ENCODE measurements at regions not wholly inside any gene's neighbourhood (a gene's known extent, or its start where the extent isn't known, plus 50 kb on each side); places are given as distances from the start of the nearest gene placed in this dataset.

- 83% methylated on average over 5 of the region's 5 CpGs for WGBS, 2 donors
Measured at GRCh38 chr16:73225983-73226382, 178.1 kb upstream of the ZFHX3 start.

DNA sequence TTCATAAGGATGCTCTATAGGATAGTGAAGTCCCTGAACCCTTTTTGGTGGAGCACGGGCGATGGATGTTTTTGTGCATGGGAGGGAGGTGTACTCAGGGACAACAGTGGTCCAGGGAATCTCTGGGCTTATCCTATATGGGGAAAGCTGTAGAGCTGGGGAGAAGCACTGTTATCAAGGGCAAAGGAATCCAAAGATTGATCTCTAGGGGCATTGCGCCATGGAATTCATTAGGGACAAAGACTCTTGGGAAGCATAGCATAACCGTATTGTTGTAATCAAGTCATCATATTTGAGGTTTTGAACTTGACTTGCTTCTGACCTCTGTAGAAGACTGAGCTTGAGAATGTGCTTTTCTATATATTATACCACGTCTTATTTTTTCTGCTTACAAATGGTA lies 172.9 kb upstream of the ZFHX3 start:
- Histone ChIP-seq H3K9ac (ENCODE audit: insufficient read depth in 1 of 2, low read length in 2 of 2) (no peak overlapping the region), H3K36me3 (ENCODE audit: control insufficient read depth in 4 of 4, insufficient read depth in 4 of 4, low read length in 4 of 4) (no peaks in the 10 kb centered on the region), H3K27ac (ENCODE audit: low read depth in 1 of 2, low read length in 1 of 2) (no peak overlapping the region), H3K27me3 (ENCODE audit: control insufficient read depth in 3 of 3, insufficient read depth in 3 of 3, low read length in 2 of 3) (no peaks in the 10 kb centered on the region), H3K9me3 (ENCODE audit: control insufficient read depth in 4 of 4, insufficient read depth in 3 of 4, low read length in 3 of 4) (peaks cover 0 to 2% (median 0%) of the 10 kb centered on the region in 4 donors), H3K4me1 (ENCODE audit: control insufficient read depth in 5 of 5, insufficient read depth in 5 of 5, low read length in 5 of 5) (peaks cover 0 to under 1% (median 0%) of the 10 kb centered on the region in 5 donors), H3K4me3 (no peak overlapping the region)
- no peak for DNase-seq
- 92 to 93% methylated on average over 5 of the region's 5 CpGs for WGBS, 2 donors
- TF ChIP-seq, protein P1, sequence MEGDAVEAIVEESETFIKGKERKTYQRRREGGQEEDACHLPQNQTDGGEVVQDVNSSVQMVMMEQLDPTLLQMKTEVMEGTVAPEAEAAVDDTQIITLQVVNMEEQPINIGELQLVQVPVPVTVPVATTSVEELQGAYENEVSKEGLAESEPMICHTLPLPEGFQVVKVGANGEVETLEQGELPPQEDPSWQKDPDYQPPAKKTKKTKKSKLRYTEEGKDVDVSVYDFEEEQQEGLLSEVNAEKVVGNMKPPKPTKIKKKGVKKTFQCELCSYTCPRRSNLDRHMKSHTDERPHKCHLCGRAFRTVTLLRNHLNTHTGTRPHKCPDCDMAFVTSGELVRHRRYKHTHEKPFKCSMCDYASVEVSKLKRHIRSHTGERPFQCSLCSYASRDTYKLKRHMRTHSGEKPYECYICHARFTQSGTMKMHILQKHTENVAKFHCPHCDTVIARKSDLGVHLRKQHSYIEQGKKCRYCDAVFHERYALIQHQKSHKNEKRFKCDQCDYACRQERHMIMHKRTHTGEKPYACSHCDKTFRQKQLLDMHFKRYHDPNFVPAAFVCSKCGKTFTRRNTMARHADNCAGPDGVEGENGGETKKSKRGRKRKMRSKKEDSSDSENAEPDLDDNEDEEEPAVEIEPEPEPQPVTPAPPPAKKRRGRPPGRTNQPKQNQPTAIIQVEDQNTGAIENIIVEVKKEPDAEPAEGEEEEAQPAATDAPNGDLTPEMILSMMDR (IDR thresholded peaks at IDR 0.05; ENCODE audit: control extremely low read depth, extremely low read depth), result no peak
- ATAC-seq (ENCODE audit: insufficient read depth, low FRiP score), result no peak

More at GRCh38 chr16:73225983-73226382, 178.1 kb upstream of the ZFHX3 start:
- Histone ChIP-seq H3K27ac (ENCODE audit: low read depth in 1 of 2, low read length in 1 of 2) (no peak overlapping the region), H3K9me3 (ENCODE audit: control insufficient read depth in 4 of 4, insufficient read depth in 3 of 4, low read length in 3 of 4) (no peaks in the 10 kb centered on the region), H3K36me3 (ENCODE audit: control insufficient read depth in 4 of 4, insufficient read depth in 4 of 4, low read length in 4 of 4) (no peaks in the 10 kb centered on the region), H3K4me1 (ENCODE audit: control insufficient read depth in 5 of 5, insufficient read depth in 5 of 5, low read length in 5 of 5) (peaks cover 0 to 5% (median 0%) of the 10 kb centered on the region in 5 donors), H3K9ac (ENCODE audit: insufficient read depth in 1 of 2, low read length in 2 of 2) (no peak overlapping the region), H3K4me3 (no peak overlapping the region), H3K27me3 (ENCODE audit: control insufficient read depth in 3 of 3, insufficient read depth in 3 of 3, low read length in 2 of 3) (no peaks in the 10 kb centered on the region)
- DNase-seq (no peak), ATAC-seq (ENCODE audit: insufficient read depth, low FRiP score) (no peak)
- TF ChIP-seq, protein P1 (IDR thresholded peaks at IDR 0.05; ENCODE audit: control extremely low read depth, extremely low read depth), result no peak

- Histone ChIP-seq H3K36me3 (ENCODE audit: control insufficient read depth in 4 of 4, insufficient read depth in 4 of 4, low read length in 4 of 4) (no peaks in the 10 kb centered on the region), H3K4me1 (ENCODE audit: control insufficient read depth in 5 of 5, insufficient read depth in 5 of 5, low read length in 5 of 5) (peaks cover 0 to 15% (median 0%) of the 10 kb centered on the region in 5 donors), H3K27ac (ENCODE audit: low read depth in 1 of 2, low read length in 1 of 2) (no peak overlapping the region), H3K27me3 (ENCODE audit: control insufficient read depth in 3 of 3, insufficient read depth in 3 of 3, low read length in 2 of 3) (no peaks in the 10 kb centered on the region), H3K4me3 (no peak overlapping the region), H3K9ac (ENCODE audit: insufficient read depth in 1 of 2, low read length in 2 of 2) (no peak overlapping the region), H3K9me3 (ENCODE audit: control insufficient read depth in 4 of 4, insufficient read depth in 3 of 4, low read length in 3 of 4) (peaks cover 0 to 4% (median 0%) of the 10 kb centered on the region in 4 donors)
- TF ChIP-seq, protein P1 (IDR thresholded peaks at IDR 0.05; ENCODE audit: control extremely low read depth, extremely low read depth), result no peak
- 93 to 100% methylated on average over 1 of the region's 1 CpG for WGBS, 2 donors
- ATAC-seq (ENCODE audit: insufficient read depth, low FRiP score), result no peak
- no peak for DNase-seq
Measured at GRCh38 chr16:73219176-73219575, 171.2 kb upstream of the ZFHX3 start.

GRCh38 chr16:73217654-73218053 lies 169.7 kb upstream of the ZFHX3 start:
- no peaks in the 10 kb centered on the region for H3K36me3 ChIP-seq (ENCODE audit: control insufficient read depth in 4 of 4, insufficient read depth in 4 of 4, low read length in 4 of 4)
- no peak overlapping the region for H3K4me3 ChIP-seq
- no peak overlapping the region for H3K9ac ChIP-seq (ENCODE audit: insufficient read depth in 1 of 2, low read length in 2 of 2)
- TF ChIP-seq, protein P1 (IDR thresholded peaks at IDR 0.05; ENCODE audit: control extremely low read depth, extremely low read depth), result no peak
- H3K9me3 ChIP-seq (ENCODE audit: control insufficient read depth in 4 of 4, insufficient read depth in 3 of 4, low read length in 3 of 4), result peaks cover 0 to 4% (median 0%) of the 10 kb centered on the region in 4 donors
- no peak overlapping the region for H3K27ac ChIP-seq (ENCODE audit: low read depth in 1 of 2, low read length in 1 of 2)
- WGBS, 2 donors, result 74 to 79% methylated on average over 3 of the region's 3 CpGs
- H3K4me1 ChIP-seq (ENCODE audit: control insufficient read depth in 5 of 5, insufficient read depth in 5 of 5, low read length in 5 of 5), result peaks cover 0 to 30% (median 5%) of the 10 kb centered on the region in 5 donors
- DNase-seq (no peak), ATAC-seq (ENCODE audit: insufficient read depth, low FRiP score) (no peak)
- no peaks in the 10 kb centered on the region for H3K27me3 ChIP-seq (ENCODE audit: control insufficient read depth in 3 of 3, insufficient read depth in 3 of 3, low read length in 2 of 3)

Measured in lung (tissue), 11 donors.